GM23338 (cell line): ENCODE measurements at regions not wholly inside any gene's neighbourhood (a gene's known extent, or its start where the extent isn't known, plus 50 kb on each side); places are given as distances from the start of the nearest gene placed in this dataset.

Experiments
- ATAC-seq: fragments of 200-7000 bp; cut with Tn5 transposase; 3 replicates; pipeline ENCODE4 v1.9.1; 2020
- DNase-seq: peaks from one replicate; pipeline ENCODE4 v3.0.0-alpha.2; 2015; ENCODE audit warnings: low spot score
- H2AFZ ChIP-seq: fragments of 200-600 bp; sonication (generic); 2 replicates; pipeline ENCODE4 v1.8.0; 2016; ENCODE audit warnings: antibody characterized with exemption, mild to moderate bottlenecking, moderate library complexity
- H3F3A ChIP-seq: fragments of 200-600 bp; sonication (generic); replicated peaks from 2 replicates; pipeline ENCODE4 v1.8.0; 2017; ENCODE audit warnings: antibody characterized with exemption, mixed run types, low read depth
- H3K27ac ChIP-seq: fragments of 200-600 bp; sonication (generic); 2 replicates; pipeline ENCODE4 v1.6.1; 2016; ENCODE audit warnings: low read depth
- H3K27me3 ChIP-seq: fragments of 200-600 bp; sonication (generic); 2 replicates; pipeline ENCODE4 v1.8.0; 2016; ENCODE audit warnings: mild to moderate bottlenecking, mixed run types, moderate library complexity; ENCODE audit not compliant: insufficient read depth
- H3K36me3 ChIP-seq: fragments of 200-600 bp; sonication (generic); 2 replicates; pipeline ENCODE4 v1.8.0; 2016; ENCODE audit warnings: mild to moderate bottlenecking; ENCODE audit not compliant: insufficient read depth
- H3K4me1 ChIP-seq: fragments of 200-600 bp; sonication (generic); 2 replicates; pipeline ENCODE4 v1.8.0; 2016; ENCODE audit warnings: mild to moderate bottlenecking, moderate library complexity; ENCODE audit not compliant: insufficient read depth
- H3K4me2 ChIP-seq: fragments of 200-600 bp; sonication (generic); 2 replicates; pipeline ENCODE4 v1.7.1; 2017; ENCODE audit warnings: mixed run types
- H3K4me3 ChIP-seq: fragments of 200-600 bp; sonication (generic); 2 replicates; pipeline ENCODE4 v1.6.1; 2016; ENCODE audit warnings: mixed run types
- H3K79me2 ChIP-seq: fragments of 200-600 bp; sonication (generic); replicated peaks from 2 replicates; pipeline ENCODE4 v1.8.0; 2017; ENCODE audit warnings: mild to moderate bottlenecking; ENCODE audit not compliant: insufficient read depth
- H3K9me2 ChIP-seq: fragments of 200-600 bp; sonication (generic); 2 replicates; pipeline ENCODE4 v1.8.0; 2017; ENCODE audit not compliant: insufficient read depth
- H4K20me1 ChIP-seq: fragments of 200-600 bp; sonication (generic); replicated peaks from 2 replicates; pipeline ENCODE4 v1.8.0; 2017; ENCODE audit warnings: mild to moderate bottlenecking; ENCODE audit not compliant: insufficient read depth
- H3K27ac Mint-ChIP-seq: 2 replicates; pipeline ENCODE4 v1.8.0; 2020; ENCODE audit warnings: inconsistent platforms, mild to moderate bottlenecking, moderate library complexity, mixed read lengths
- H3K27me3 Mint-ChIP-seq: 3 replicates; pipeline ENCODE4 v1.8.0; 2022; ENCODE audit warnings: low read depth, mild to moderate bottlenecking, moderate library complexity, mixed read lengths, inconsistent platforms; ENCODE audit not compliant: insufficient read depth, poor library complexity
- H3K36me3 Mint-ChIP-seq: 3 replicates; pipeline ENCODE4 v1.8.0; 2021; ENCODE audit warnings: low read depth, mild to moderate bottlenecking, inconsistent platforms, moderate library complexity, mixed read lengths
- H3K4me1 Mint-ChIP-seq: 3 replicates; pipeline ENCODE4 v1.8.0; 2020; ENCODE audit warnings: mild to moderate bottlenecking, inconsistent platforms, mixed read lengths
- H3K4me3 Mint-ChIP-seq: 3 replicates; pipeline ENCODE4 v1.8.0; 2021; ENCODE audit warnings: moderate library complexity, mild to moderate bottlenecking, inconsistent platforms, mixed read lengths
- H3K9me3 Mint-ChIP-seq: 3 replicates; pipeline ENCODE4 v1.8.0; 2020; ENCODE audit warnings: moderate library complexity, mild to moderate bottlenecking, inconsistent platforms, mixed read lengths
- CREB1 ChIP-seq: fragments of 250-450 bp; sonication (Bioruptor Pico); IDR thresholded peaks from 2 replicates; pipeline ENCODE4 v1.5.0; 2020; ENCODE audit warnings: low read depth, mild to moderate bottlenecking, moderate library complexity
- EZH2 ChIP-seq: fragments of 200-600 bp; sonication (generic); IDR thresholded peaks from one replicate; pipeline ENCODE4 v1.8.0; 2017; ENCODE audit warnings: antibody characterized with exemption, mild to moderate bottlenecking, low read depth; ENCODE audit not compliant: unreplicated experiment
- EZH2phosphoT487 ChIP-seq: fragments of 200-600 bp; sonication (generic); IDR thresholded peaks from one replicate; pipeline ENCODE4 v1.8.1; 2018; ENCODE audit warnings: antibody characterized with exemption; ENCODE audit not compliant: unreplicated experiment
- JUNB ChIP-seq: IDR thresholded peaks from one replicate; pipeline ENCODE4 v1.6.1; 2016; ENCODE audit warnings: antibody characterized with exemption; ENCODE audit not compliant: unreplicated experiment
- NANOG ChIP-seq: IDR thresholded peaks from 2 replicates; pipeline ENCODE4 v1.6.1; 2016; ENCODE audit warnings: antibody characterized with exemption, borderline replicate concordance
- POLR2AphosphoS5 ChIP-seq: IDR thresholded peaks from 2 replicates; pipeline ENCODE4 v1.6.1; 2016; ENCODE audit warnings: antibody characterized with exemption, low read depth
- STAT1 ChIP-seq: IDR thresholded peaks from one replicate; pipeline ENCODE4 v1.6.1; 2016; ENCODE audit warnings: antibody characterized with exemption; ENCODE audit not compliant: unreplicated experiment
- ZNF114 ChIP-seq: fragments of 250-450 bp; sonication (Bioruptor Pico); IDR thresholded peaks from 2 replicates; pipeline ENCODE4 v1.5.0; 2020; ENCODE audit warnings: mild to moderate bottlenecking, moderate library complexity
- ZNF331 ChIP-seq: fragments of 250-450 bp; sonication (Bioruptor Pico); IDR thresholded peaks from 2 replicates; pipeline ENCODE4 v1.5.0; 2020; ENCODE audit warnings: low read depth, mild to moderate bottlenecking, moderate library complexity
- TF ChIP-seq, protein P1 (sequence below): IDR thresholded peaks from 2 replicates; pipeline ENCODE4 v1.6.1; 2016; ENCODE audit warnings: antibody characterized with exemption
- TF ChIP-seq, protein P2 (sequence below): fragments of 250-450 bp; sonication (Bioruptor Pico); IDR thresholded peaks from 2 replicates; pipeline ENCODE4 v1.5.0; 2020; ENCODE audit warnings: mild to moderate bottlenecking, moderate library complexity
- TF ChIP-seq, protein P3 (sequence below), 2 experiments: fragments of 200-600 bp in 1 of 2; sonication (generic) in 1 of 2; conservative IDR thresholded peaks; 2 replicates each; pipeline versions ENCODE4 v1.5.1 to v1.6.1; 2016 to 2017; ENCODE audit warnings: antibody characterized with exemption in 2 of 2, low read depth in 2 of 2, mild to moderate bottlenecking in 2 of 2, moderate library complexity in 1 of 2
- TF ChIP-seq, protein P4 (sequence below): IDR thresholded peaks from one replicate; pipeline ENCODE4 v1.6.1; 2018; ENCODE audit warnings: antibody characterized with exemption; ENCODE audit not compliant: unreplicated experiment

DNA sequence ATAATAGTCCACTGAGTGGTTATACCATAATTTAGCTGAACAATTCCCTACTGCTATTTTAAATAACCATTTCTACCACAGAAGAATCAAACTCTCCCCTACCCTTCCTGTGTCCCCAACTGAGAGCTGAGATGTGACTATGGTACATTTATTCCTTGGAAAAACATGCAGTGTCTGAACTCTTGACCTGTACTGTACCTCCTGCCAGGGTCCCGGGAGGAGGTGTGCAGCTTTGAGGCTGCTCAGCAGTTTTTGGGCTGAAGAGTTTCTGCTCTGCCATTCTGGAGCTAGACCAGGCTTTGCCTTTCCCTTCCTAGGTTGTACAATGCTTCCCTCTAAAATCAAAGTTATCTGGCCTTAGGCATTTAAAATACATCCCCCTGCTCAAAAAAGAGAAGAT is 275.1 kb upstream of the SGK1 start:
- ATAC-seq (no peak), DNase-seq (no peak)
- TF ChIP-seq ZNF114 (no peak), POLR2AphosphoS5 (no peak), NANOG (no peak), JUNB (no peak), EZH2 (no peak), ZNF331 (CRISPR knock-in tag) (no peak), STAT1 (no peak), CREB1 (no peak), EZH2phosphoT487 (no peak)
- TF ChIP-seq, protein P1, sequence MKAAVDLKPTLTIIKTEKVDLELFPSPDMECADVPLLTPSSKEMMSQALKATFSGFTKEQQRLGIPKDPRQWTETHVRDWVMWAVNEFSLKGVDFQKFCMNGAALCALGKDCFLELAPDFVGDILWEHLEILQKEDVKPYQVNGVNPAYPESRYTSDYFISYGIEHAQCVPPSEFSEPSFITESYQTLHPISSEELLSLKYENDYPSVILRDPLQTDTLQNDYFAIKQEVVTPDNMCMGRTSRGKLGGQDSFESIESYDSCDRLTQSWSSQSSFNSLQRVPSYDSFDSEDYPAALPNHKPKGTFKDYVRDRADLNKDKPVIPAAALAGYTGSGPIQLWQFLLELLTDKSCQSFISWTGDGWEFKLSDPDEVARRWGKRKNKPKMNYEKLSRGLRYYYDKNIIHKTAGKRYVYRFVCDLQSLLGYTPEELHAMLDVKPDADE = no peak
- TF ChIP-seq, protein P2, sequence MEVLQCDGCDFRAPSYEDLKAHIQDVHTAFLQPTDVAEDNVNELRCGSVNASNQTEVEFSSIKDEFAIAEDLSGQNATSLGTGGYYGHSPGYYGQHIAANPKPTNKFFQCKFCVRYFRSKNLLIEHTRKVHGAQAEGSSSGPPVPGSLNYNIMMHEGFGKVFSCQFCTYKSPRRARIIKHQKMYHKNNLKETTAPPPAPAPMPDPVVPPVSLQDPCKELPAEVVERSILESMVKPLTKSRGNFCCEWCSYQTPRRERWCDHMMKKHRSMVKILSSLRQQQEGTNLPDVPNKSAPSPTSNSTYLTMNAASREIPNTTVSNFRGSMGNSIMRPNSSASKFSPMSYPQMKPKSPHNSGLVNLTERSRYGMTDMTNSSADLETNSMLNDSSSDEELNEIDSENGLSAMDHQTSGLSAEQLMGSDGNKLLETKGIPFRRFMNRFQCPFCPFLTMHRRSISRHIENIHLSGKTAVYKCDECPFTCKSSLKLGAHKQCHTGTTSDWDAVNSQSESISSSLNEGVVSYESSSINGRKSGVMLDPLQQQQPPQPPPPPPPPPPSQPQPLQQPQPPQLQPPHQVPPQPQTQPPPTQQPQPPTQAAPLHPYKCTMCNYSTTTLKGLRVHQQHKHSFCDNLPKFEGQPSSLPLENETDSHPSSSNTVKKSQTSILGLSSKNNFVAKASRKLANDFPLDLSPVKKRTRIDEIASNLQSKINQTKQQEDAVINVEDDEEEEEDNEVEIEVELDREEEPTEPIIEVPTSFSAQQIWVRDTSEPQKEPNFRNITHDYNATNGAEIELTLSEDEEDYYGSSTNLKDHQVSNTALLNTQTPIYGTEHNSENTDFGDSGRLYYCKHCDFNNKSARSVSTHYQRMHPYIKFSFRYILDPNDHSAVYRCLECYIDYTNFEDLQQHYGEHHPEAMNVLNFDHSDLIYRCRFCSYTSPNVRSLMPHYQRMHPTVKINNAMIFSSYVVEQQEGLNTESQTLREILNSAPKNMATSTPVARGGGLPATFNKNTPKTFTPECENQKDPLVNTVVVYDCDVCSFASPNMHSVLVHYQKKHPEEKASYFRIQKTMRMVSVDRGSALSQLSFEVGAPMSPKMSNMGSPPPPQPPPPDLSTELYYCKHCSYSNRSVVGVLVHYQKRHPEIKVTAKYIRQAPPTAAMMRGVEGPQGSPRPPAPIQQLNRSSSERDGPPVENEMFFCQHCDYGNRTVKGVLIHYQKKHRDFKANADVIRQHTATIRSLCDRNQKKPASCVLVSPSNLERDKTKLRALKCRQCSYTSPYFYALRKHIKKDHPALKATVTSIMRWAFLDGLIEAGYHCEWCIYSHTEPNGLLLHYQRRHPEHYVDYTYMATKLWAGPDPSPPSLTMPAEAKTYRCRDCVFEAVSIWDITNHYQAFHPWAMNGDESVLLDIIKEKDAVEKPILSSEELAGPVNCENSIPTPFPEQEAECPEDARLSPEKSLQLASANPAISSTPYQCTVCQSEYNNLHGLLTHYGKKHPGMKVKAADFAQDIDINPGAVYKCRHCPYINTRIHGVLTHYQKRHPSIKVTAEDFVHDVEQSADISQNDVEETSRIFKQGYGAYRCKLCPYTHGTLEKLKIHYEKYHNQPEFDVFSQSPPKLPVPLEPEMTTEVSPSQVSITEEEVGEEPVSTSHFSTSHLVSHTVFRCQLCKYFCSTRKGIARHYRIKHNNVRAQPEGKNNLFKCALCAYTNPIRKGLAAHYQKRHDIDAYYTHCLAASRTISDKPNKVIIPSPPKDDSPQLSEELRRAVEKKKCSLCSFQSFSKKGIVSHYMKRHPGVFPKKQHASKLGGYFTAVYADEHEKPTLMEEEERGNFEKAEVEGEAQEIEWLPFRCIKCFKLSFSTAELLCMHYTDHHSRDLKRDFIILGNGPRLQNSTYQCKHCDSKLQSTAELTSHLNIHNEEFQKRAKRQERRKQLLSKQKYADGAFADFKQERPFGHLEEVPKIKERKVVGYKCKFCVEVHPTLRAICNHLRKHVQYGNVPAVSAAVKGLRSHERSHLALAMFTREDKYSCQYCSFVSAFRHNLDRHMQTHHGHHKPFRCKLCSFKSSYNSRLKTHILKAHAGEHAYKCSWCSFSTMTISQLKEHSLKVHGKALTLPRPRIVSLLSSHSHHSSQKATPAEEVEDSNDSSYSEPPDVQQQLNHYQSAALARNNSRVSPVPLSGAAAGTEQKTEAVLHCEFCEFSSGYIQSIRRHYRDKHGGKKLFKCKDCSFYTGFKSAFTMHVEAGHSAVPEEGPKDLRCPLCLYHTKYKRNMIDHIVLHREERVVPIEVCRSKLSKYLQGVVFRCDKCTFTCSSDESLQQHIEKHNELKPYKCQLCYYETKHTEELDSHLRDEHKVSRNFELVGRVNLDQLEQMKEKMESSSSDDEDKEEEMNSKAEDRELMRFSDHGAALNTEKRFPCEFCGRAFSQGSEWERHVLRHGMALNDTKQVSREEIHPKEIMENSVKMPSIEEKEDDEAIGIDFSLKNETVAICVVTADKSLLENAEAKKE (CRISPR knock-in tag) = no peak
- TF ChIP-seq, protein P3, sequence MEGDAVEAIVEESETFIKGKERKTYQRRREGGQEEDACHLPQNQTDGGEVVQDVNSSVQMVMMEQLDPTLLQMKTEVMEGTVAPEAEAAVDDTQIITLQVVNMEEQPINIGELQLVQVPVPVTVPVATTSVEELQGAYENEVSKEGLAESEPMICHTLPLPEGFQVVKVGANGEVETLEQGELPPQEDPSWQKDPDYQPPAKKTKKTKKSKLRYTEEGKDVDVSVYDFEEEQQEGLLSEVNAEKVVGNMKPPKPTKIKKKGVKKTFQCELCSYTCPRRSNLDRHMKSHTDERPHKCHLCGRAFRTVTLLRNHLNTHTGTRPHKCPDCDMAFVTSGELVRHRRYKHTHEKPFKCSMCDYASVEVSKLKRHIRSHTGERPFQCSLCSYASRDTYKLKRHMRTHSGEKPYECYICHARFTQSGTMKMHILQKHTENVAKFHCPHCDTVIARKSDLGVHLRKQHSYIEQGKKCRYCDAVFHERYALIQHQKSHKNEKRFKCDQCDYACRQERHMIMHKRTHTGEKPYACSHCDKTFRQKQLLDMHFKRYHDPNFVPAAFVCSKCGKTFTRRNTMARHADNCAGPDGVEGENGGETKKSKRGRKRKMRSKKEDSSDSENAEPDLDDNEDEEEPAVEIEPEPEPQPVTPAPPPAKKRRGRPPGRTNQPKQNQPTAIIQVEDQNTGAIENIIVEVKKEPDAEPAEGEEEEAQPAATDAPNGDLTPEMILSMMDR (conservative IDR thresholded peaks at IDR 0.05; ENCODE audit: low read depth in 2 of 2) = no peak
- TF ChIP-seq, protein P4, sequence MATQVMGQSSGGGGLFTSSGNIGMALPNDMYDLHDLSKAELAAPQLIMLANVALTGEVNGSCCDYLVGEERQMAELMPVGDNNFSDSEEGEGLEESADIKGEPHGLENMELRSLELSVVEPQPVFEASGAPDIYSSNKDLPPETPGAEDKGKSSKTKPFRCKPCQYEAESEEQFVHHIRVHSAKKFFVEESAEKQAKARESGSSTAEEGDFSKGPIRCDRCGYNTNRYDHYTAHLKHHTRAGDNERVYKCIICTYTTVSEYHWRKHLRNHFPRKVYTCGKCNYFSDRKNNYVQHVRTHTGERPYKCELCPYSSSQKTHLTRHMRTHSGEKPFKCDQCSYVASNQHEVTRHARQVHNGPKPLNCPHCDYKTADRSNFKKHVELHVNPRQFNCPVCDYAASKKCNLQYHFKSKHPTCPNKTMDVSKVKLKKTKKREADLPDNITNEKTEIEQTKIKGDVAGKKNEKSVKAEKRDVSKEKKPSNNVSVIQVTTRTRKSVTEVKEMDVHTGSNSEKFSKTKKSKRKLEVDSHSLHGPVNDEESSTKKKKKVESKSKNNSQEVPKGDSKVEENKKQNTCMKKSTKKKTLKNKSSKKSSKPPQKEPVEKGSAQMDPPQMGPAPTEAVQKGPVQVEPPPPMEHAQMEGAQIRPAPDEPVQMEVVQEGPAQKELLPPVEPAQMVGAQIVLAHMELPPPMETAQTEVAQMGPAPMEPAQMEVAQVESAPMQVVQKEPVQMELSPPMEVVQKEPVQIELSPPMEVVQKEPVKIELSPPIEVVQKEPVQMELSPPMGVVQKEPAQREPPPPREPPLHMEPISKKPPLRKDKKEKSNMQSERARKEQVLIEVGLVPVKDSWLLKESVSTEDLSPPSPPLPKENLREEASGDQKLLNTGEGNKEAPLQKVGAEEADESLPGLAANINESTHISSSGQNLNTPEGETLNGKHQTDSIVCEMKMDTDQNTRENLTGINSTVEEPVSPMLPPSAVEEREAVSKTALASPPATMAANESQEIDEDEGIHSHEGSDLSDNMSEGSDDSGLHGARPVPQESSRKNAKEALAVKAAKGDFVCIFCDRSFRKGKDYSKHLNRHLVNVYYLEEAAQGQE = no peak
- Histone ChIP-seq H3K4me1 (peaks cover 5% of the 10 kb centered on the region; the same call in 1 of the 2 replicates), H3K36me3 (no peaks in the 10 kb centered on the region), H4K20me1 (no peaks in the 10 kb centered on the region), H3K27me3 (no peaks in the 10 kb centered on the region), H3K4me2 (no peak overlapping the region), H3K4me3 (no peak overlapping the region), H3K79me2 (no peaks in the 10 kb centered on the region), H3K9me2 (0 out of 2 replicates have a peak, but pooled peaks cover 4% of the 10 kb centered on the region), H3K27ac (no peak overlapping the region), H3F3A (no peaks in the 10 kb centered on the region), H2AFZ (no peak overlapping the region; the same call in 1 of the 2 replicates)
- no peaks in the 10 kb centered on the region for H3K36me3 Mint-ChIP-seq
- no peaks in the 10 kb centered on the region; the same call in 2 of the 3 replicates for H3K9me3 Mint-ChIP-seq
- H3K27me3 Mint-ChIP-seq = peaks cover 2% of the 10 kb centered on the region
- no peak overlapping the region for H3K27ac Mint-ChIP-seq
- peaks cover 6% of the 10 kb centered on the region; the same call in 1 of the 3 replicates for H3K4me1 Mint-ChIP-seq
- H3K4me3 Mint-ChIP-seq = no peak overlapping the region
